Liver (tissue), 8 donors: ENCODE measurements at regions not wholly inside any gene's neighbourhood (a gene's known extent, or its start where the extent isn't known, plus 50 kb on each side); places are given as distances from the start of the nearest gene placed in this dataset.

Experiments used
- DNase-seq: peaks from one replicate; pipeline ENCODE4 v3.0.0-alpha.2; 2017; ENCODE audit warnings: low spot score
- H3K27ac ChIP-seq, 2 donors: one replicate each; pipeline ENCODE4 v1.7.0; 2013; ENCODE audit warnings: inconsistent platforms in 2 of 2, low read length in 2 of 2, control low read depth in 1 of 2, low read depth in 1 of 2, mild to moderate bottlenecking in 1 of 2
- H3K27me3 ChIP-seq, 4 donors: one replicate each; pipeline versions ENCODE4 v1.6.1 to v1.7.0; 2013; ENCODE audit warnings: low read length in 3 of 4, inconsistent platforms in 1 of 4, mild to moderate bottlenecking in 1 of 4, moderate library complexity in 1 of 4; ENCODE audit not compliant: control insufficient read depth in 4 of 4, insufficient read depth in 4 of 4
- H3K36me3 ChIP-seq, 4 donors: one replicate each; pipeline versions ENCODE4 v1.6.1 to v1.7.0; 2013; ENCODE audit warnings: low read length in 3 of 4, mild to moderate bottlenecking in 3 of 4, low read depth in 1 of 4, moderate library complexity in 1 of 4; ENCODE audit not compliant: control insufficient read depth in 4 of 4, insufficient read depth in 3 of 4
- H3K4me1 ChIP-seq, 4 donors: one replicate each; pipeline versions ENCODE4 v1.6.1 to v1.7.0; 2013; ENCODE audit warnings: low read length in 3 of 4, mild to moderate bottlenecking in 3 of 4, moderate library complexity in 1 of 4; ENCODE audit not compliant: control insufficient read depth in 4 of 4, insufficient read depth in 4 of 4
- H3K4me3 ChIP-seq, 3 donors: one replicate each; pipeline versions ENCODE4 v1.6.1 to v1.7.0; 2013; ENCODE audit warnings: low read length in 3 of 3, control low read depth in 1 of 3, low read depth in 1 of 3, mild to moderate bottlenecking in 1 of 3
- H3K9ac ChIP-seq, 2 donors: one replicate each; pipeline ENCODE4 v1.7.0; 2013; ENCODE audit warnings: low read length in 2 of 2, mild to moderate bottlenecking in 2 of 2, moderate library complexity in 2 of 2, control low read depth in 1 of 2, low read depth in 1 of 2
- H3K9me3 ChIP-seq, 4 donors: one replicate each; pipeline versions ENCODE4 v1.6.1 to v1.7.0; 2013; ENCODE audit warnings: low read length in 3 of 4; ENCODE audit not compliant: control insufficient read depth in 4 of 4
- EGR1 ChIP-seq, 2 donors: IDR thresholded peaks; 2 replicates each; pipeline ENCODE4 v1.6.1; 2016 to 2018; ENCODE audit warnings: antibody characterized with exemption in 2 of 2, low read depth in 2 of 2
- FOXA1 ChIP-seq: IDR thresholded peaks from 2 replicates; pipeline ENCODE4 v1.6.1; 2016; ENCODE audit warnings: antibody characterized with exemption
- FOXA2 ChIP-seq: IDR thresholded peaks from 2 replicates; pipeline ENCODE4 v1.6.1; 2016; ENCODE audit warnings: antibody characterized with exemption
- GABPA ChIP-seq, 2 donors: IDR thresholded peaks in 1 of 2; conservative IDR thresholded peaks in 1 of 2; 2 replicates each; pipeline ENCODE4 v1.6.1; 2016; ENCODE audit warnings: antibody characterized with exemption in 2 of 2, mild to moderate bottlenecking in 1 of 2, moderate library complexity in 1 of 2
- HNF4A ChIP-seq, 2 donors: conservative IDR thresholded peaks; 2 replicates each; pipeline ENCODE4 v1.6.1; 2016; ENCODE audit warnings: antibody characterized with exemption in 2 of 2, mild to moderate bottlenecking in 2 of 2
- HNF4G ChIP-seq: IDR thresholded peaks from 2 replicates; pipeline ENCODE4 v1.6.1; 2016; ENCODE audit warnings: antibody characterized with exemption
- JUND ChIP-seq, 2 donors: IDR thresholded peaks; 2 replicates each; pipeline ENCODE4 v1.6.1; 2016; ENCODE audit warnings: antibody characterized with exemption in 2 of 2
- NR2F2 ChIP-seq: IDR thresholded peaks from 2 replicates; pipeline ENCODE4 v1.6.1; 2016; ENCODE audit warnings: antibody characterized with exemption
- RAD21 ChIP-seq, 2 donors: IDR thresholded peaks; 2 replicates each; pipeline ENCODE4 v1.6.1; 2016; ENCODE audit warnings: antibody characterized with exemption in 2 of 2, mild to moderate bottlenecking in 2 of 2
- RXRA ChIP-seq, 2 donors: IDR thresholded peaks; 2 replicates each; pipeline ENCODE4 v1.6.1; 2017 to 2018; ENCODE audit warnings: antibody characterized with exemption in 2 of 2, mild to moderate bottlenecking in 1 of 2
- SP1 ChIP-seq: IDR thresholded peaks from 2 replicates; pipeline ENCODE4 v1.6.1; 2018; ENCODE audit warnings: antibody characterized with exemption, mild to moderate bottlenecking
- TAF1 ChIP-seq: conservative IDR thresholded peaks from 2 replicates; pipeline ENCODE4 v1.6.1; 2016; ENCODE audit warnings: antibody characterized with exemption, mild to moderate bottlenecking
- YY1 ChIP-seq: IDR thresholded peaks from 2 replicates; pipeline ENCODE4 v1.6.1; 2016; ENCODE audit warnings: antibody characterized with exemption, mild to moderate bottlenecking
- WGBS: extraction: QIAGEN DNeasy Blood & Tissue Kit; methylation state at CpG from one replicate; pipeline ENCODE4 v1.1.7; 2013; 5-methylcytosine and 5-hydroxymethylcytosine counted together
- TF ChIP-seq, protein P1 (sequence below): IDR thresholded peaks from 2 replicates; pipeline ENCODE4 v1.6.1; 2016; ENCODE audit warnings: antibody characterized with exemption
- TF ChIP-seq, protein P2 (sequence below): fragments of 150-350 bp; IDR thresholded peaks from 2 replicates; pipeline ENCODE4 v1.5.1; 2017; ENCODE audit warnings: improper control_type of control experiment, low read depth, low read length; ENCODE audit not compliant: missing input control
- TF ChIP-seq, protein P3 (sequence below): IDR thresholded peaks from 2 replicates; pipeline ENCODE4 v1.6.1; 2016; ENCODE audit warnings: antibody characterized with exemption, mild to moderate bottlenecking
- TF ChIP-seq, protein P4 (sequence below): IDR thresholded peaks from 2 replicates; pipeline ENCODE4 v1.6.1; 2016; ENCODE audit warnings: antibody characterized with exemption
- TF ChIP-seq, protein P5 (sequence below): IDR thresholded peaks from 2 replicates; pipeline ENCODE4 v1.6.1; 2016; ENCODE audit warnings: antibody characterized with exemption
- donor health status: healthy.
- donor health status: healthy.
- donor health status: healthy.
- donor health status: healthy.
- donor health status: healthy.

DNA sequence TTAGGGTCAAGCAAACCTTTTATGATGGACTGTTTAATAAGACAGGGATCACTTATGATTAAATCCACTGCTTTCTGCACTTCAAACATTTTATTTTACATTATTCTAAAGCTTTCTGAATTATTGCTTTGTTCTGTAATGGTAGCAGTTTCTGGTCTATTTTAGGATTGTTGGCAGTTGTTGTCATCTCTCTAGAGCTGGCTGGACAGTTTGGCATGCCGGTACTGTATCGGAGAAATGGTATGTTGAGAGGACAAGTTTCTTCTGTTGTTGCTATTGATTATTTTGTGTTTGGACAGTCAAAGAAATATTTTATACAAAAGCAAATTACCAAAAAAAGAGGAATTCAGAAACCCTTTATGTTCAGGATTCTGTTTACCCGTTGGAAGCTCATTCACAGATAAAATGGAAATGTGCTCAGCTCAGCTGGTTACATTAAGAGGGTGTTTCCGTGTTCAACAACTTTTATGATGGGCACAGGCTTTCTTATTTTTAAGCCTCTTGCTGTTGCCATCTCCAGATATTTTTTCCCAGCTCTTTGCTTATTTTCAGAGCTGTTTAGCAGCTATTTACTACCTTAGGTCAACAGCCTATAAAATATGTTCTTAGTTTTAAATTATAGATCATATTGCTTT lies 214.6 kb upstream of the IGFBP7 start:
- H3K9me3 ChIP-seq, result no peaks in the 10 kb centered on the region
- no peaks in the 10 kb centered on the region for H3K27me3 ChIP-seq
- no peak for DNase-seq
- no peak for TF ChIP-seq HNF4A (conservative IDR thresholded peaks at IDR 0.05)
- TF ChIP-seq, protein P1, sequence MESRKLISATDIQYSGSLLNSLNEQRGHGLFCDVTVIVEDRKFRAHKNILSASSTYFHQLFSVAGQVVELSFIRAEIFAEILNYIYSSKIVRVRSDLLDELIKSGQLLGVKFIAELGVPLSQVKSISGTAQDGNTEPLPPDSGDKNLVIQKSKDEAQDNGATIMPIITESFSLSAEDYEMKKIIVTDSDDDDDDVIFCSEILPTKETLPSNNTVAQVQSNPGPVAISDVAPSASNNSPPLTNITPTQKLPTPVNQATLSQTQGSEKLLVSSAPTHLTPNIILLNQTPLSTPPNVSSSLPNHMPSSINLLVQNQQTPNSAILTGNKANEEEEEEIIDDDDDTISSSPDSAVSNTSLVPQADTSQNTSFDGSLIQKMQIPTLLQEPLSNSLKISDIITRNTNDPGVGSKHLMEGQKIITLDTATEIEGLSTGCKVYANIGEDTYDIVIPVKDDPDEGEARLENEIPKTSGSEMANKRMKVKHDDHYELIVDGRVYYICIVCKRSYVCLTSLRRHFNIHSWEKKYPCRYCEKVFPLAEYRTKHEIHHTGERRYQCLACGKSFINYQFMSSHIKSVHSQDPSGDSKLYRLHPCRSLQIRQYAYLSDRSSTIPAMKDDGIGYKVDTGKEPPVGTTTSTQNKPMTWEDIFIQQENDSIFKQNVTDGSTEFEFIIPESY, result no peak
- no peak for TF ChIP-seq YY1
- TF ChIP-seq, protein P2, sequence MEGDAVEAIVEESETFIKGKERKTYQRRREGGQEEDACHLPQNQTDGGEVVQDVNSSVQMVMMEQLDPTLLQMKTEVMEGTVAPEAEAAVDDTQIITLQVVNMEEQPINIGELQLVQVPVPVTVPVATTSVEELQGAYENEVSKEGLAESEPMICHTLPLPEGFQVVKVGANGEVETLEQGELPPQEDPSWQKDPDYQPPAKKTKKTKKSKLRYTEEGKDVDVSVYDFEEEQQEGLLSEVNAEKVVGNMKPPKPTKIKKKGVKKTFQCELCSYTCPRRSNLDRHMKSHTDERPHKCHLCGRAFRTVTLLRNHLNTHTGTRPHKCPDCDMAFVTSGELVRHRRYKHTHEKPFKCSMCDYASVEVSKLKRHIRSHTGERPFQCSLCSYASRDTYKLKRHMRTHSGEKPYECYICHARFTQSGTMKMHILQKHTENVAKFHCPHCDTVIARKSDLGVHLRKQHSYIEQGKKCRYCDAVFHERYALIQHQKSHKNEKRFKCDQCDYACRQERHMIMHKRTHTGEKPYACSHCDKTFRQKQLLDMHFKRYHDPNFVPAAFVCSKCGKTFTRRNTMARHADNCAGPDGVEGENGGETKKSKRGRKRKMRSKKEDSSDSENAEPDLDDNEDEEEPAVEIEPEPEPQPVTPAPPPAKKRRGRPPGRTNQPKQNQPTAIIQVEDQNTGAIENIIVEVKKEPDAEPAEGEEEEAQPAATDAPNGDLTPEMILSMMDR, result no peak
- H3K36me3 ChIP-seq, result no peaks in the 10 kb centered on the region
- no peak overlapping the region for H3K9ac ChIP-seq
- WGBS, result 61% methylated on average over 4 of the region's 4 CpGs
- H3K4me3 ChIP-seq, result no peak overlapping the region
- no peaks in the 10 kb centered on the region for H3K4me1 ChIP-seq
- no peak overlapping the region for H3K27ac ChIP-seq

DNA sequence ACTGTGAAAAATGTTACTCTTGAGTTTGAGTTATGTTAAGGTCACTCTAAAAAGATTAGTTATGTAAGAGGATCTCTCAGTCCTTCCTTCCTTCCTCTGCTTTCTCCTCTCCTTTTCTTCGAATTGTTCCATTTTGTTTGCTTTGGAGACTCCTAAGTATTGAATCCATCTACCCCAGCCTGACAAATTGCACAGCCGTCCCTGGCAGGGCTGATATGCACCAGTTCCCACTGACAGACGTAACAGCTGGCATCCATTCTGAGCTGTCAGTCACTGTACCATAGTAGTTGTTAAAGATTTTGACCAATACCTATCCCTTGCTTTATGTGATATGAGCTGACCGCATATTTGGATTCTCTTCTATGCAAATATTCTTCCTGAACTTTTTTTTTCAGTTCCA lies 210.7 kb upstream of the IGFBP7 start:
- TF ChIP-seq, protein P3, sequence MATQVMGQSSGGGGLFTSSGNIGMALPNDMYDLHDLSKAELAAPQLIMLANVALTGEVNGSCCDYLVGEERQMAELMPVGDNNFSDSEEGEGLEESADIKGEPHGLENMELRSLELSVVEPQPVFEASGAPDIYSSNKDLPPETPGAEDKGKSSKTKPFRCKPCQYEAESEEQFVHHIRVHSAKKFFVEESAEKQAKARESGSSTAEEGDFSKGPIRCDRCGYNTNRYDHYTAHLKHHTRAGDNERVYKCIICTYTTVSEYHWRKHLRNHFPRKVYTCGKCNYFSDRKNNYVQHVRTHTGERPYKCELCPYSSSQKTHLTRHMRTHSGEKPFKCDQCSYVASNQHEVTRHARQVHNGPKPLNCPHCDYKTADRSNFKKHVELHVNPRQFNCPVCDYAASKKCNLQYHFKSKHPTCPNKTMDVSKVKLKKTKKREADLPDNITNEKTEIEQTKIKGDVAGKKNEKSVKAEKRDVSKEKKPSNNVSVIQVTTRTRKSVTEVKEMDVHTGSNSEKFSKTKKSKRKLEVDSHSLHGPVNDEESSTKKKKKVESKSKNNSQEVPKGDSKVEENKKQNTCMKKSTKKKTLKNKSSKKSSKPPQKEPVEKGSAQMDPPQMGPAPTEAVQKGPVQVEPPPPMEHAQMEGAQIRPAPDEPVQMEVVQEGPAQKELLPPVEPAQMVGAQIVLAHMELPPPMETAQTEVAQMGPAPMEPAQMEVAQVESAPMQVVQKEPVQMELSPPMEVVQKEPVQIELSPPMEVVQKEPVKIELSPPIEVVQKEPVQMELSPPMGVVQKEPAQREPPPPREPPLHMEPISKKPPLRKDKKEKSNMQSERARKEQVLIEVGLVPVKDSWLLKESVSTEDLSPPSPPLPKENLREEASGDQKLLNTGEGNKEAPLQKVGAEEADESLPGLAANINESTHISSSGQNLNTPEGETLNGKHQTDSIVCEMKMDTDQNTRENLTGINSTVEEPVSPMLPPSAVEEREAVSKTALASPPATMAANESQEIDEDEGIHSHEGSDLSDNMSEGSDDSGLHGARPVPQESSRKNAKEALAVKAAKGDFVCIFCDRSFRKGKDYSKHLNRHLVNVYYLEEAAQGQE, result no peak
- TF ChIP-seq GABPA (IDR thresholded peaks at IDR 0.05 in 1 of 2, conservative IDR thresholded peaks at IDR 0.05 in 1 of 2), result no peak
- no peak for TF ChIP-seq JUND (IDR thresholded peaks at IDR 0.05)
- TF ChIP-seq FOXA2, result no peak
- TF ChIP-seq RXRA (IDR thresholded peaks at IDR 0.05), result no peak
- TF ChIP-seq, protein P2, result no peak
- no peak for TF ChIP-seq YY1
- no peak for TF ChIP-seq EGR1 (IDR thresholded peaks at IDR 0.05; ENCODE audit: low read depth in 2 of 2)
- TF ChIP-seq, protein P4, sequence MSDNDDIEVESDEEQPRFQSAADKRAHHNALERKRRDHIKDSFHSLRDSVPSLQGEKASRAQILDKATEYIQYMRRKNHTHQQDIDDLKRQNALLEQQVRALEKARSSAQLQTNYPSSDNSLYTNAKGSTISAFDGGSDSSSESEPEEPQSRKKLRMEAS, result no peak
- TF ChIP-seq TAF1, result no peak
- TF ChIP-seq HNF4A (conservative IDR thresholded peaks at IDR 0.05), result no peak
- TF ChIP-seq SP1, result no peak
- no peak for TF ChIP-seq RAD21 (IDR thresholded peaks at IDR 0.05)
- TF ChIP-seq, protein P1, result no peak
- no peak for TF ChIP-seq NR2F2
- TF ChIP-seq FOXA1, result no peak
- no peak for TF ChIP-seq HNF4G
- TF ChIP-seq, protein P5, sequence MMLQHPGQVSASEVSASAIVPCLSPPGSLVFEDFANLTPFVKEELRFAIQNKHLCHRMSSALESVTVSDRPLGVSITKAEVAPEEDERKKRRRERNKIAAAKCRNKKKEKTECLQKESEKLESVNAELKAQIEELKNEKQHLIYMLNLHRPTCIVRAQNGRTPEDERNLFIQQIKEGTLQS, result no peak
- H3K9ac ChIP-seq, result no peak overlapping the region
- no peaks in the 10 kb centered on the region for H3K36me3 ChIP-seq
- H3K4me1 ChIP-seq, result no peaks in the 10 kb centered on the region
- no peak overlapping the region for H3K27ac ChIP-seq
- H3K9me3 ChIP-seq, result no peaks in the 10 kb centered on the region
- peaks cover 0 to 2% (median 0%) of the 10 kb centered on the region in 4 donors for H3K27me3 ChIP-seq
- 50% methylated on average over 4 of the region's 4 CpGs for WGBS
- no peak overlapping the region for H3K4me3 ChIP-seq
- DNase-seq, result no peak
